ENCODE measurements at regions not wholly inside any gene's neighbourhood (a gene's known extent, or its start where the extent isn't known, plus 50 kb on each side); places are given as distances from the start of the nearest gene placed in this dataset.

- no peaks in the 10 kb centered on the region for H3K27me3 ChIP-seq (ENCODE audit: insufficient read depth, poor library complexity, severe bottlenecking)
- H3K4me3 ChIP-seq (replicated peaks; ENCODE audit: insufficient read depth, low read length), result no peak overlapping the region
- no peak overlapping the region for H3K27ac ChIP-seq (replicated peaks)
- TF ChIP-seq GABPA (IDR thresholded peaks at IDR 0.05; ENCODE audit: low read depth), result no peak
- no peak for TF ChIP-seq POLR2AphosphoS5 (IDR thresholded peaks at IDR 0.05; ENCODE audit: low read depth)
- TF ChIP-seq, protein P1, sequence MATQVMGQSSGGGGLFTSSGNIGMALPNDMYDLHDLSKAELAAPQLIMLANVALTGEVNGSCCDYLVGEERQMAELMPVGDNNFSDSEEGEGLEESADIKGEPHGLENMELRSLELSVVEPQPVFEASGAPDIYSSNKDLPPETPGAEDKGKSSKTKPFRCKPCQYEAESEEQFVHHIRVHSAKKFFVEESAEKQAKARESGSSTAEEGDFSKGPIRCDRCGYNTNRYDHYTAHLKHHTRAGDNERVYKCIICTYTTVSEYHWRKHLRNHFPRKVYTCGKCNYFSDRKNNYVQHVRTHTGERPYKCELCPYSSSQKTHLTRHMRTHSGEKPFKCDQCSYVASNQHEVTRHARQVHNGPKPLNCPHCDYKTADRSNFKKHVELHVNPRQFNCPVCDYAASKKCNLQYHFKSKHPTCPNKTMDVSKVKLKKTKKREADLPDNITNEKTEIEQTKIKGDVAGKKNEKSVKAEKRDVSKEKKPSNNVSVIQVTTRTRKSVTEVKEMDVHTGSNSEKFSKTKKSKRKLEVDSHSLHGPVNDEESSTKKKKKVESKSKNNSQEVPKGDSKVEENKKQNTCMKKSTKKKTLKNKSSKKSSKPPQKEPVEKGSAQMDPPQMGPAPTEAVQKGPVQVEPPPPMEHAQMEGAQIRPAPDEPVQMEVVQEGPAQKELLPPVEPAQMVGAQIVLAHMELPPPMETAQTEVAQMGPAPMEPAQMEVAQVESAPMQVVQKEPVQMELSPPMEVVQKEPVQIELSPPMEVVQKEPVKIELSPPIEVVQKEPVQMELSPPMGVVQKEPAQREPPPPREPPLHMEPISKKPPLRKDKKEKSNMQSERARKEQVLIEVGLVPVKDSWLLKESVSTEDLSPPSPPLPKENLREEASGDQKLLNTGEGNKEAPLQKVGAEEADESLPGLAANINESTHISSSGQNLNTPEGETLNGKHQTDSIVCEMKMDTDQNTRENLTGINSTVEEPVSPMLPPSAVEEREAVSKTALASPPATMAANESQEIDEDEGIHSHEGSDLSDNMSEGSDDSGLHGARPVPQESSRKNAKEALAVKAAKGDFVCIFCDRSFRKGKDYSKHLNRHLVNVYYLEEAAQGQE (IDR thresholded peaks at IDR 0.05; ENCODE audit: insufficient replicate concordance, low read depth), result no peak
- TF ChIP-seq CTCF (IDR thresholded peaks at IDR 0.05; ENCODE audit: insufficient read depth, low read length), result no peak
- no peak for DNase-seq (ENCODE audit: low read depth in 1 of 2, low spot score in 1 of 2)
Observed at GRCh38 chr18:10303171-10303570, 151.3 kb upstream of the APCDD1 start.

GRCh38 chr18:10304853-10305252, 149.6 kb upstream of the APCDD1 start:
- no peak overlapping the region for H3K4me3 ChIP-seq (replicated peaks; ENCODE audit: insufficient read depth, low read length)
- TF ChIP-seq GABPA (IDR thresholded peaks at IDR 0.05; ENCODE audit: low read depth) (no peak), POLR2AphosphoS5 (IDR thresholded peaks at IDR 0.05; ENCODE audit: low read depth) (no peak), SPI1 (IDR thresholded peaks at IDR 0.05; ENCODE audit: borderline replicate concordance, low read depth) (no peak), CTCF (IDR thresholded peaks at IDR 0.05; ENCODE audit: insufficient read depth, low read length) (no peak)
- TF ChIP-seq, protein P1 (IDR thresholded peaks at IDR 0.05; ENCODE audit: insufficient replicate concordance, low read depth), result no peak
- no peak overlapping the region for H3K27ac ChIP-seq (replicated peaks)
- peak in 1 of 2 experiments; percentile 44 for DNase-seq (ENCODE audit: low read depth in 1 of 2, low spot score in 1 of 2)
- H3K27me3 ChIP-seq (ENCODE audit: insufficient read depth, poor library complexity, severe bottlenecking), result no peaks in the 10 kb centered on the region

DNA sequence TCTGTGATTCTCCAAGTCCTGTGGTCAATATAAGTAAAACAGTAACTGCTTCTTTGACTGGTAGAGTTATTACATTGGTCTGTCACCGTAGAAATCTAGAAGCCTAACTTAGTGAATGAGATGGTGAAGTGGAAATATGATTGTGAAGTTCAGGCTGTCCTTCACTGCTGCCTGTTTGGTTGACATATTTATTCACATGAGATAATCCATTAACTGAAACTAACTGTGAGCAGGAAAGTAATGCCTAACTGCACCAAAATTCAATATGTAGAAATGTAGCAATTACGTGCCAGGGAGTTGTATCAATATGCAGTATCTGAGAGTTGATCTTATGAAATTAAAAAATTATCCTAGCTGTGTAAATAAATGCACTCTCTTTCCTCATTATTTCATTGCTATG, 147.7 kb upstream of the APCDD1 start:
- no peak for DNase-seq (ENCODE audit: low read depth in 1 of 2, low spot score in 1 of 2)
- TF ChIP-seq POLR2AphosphoS5 (IDR thresholded peaks at IDR 0.05; ENCODE audit: low read depth), result no peak
- TF ChIP-seq, protein P1 (IDR thresholded peaks at IDR 0.05; ENCODE audit: insufficient replicate concordance, low read depth), result no peak
- TF ChIP-seq CTCF (IDR thresholded peaks at IDR 0.05; ENCODE audit: insufficient read depth, low read length), result no peak
- no peak for TF ChIP-seq SPI1 (IDR thresholded peaks at IDR 0.05; ENCODE audit: borderline replicate concordance, low read depth)
- no peak for TF ChIP-seq GABPA (IDR thresholded peaks at IDR 0.05; ENCODE audit: low read depth)
- Histone ChIP-seq H3K4me3 (replicated peaks; ENCODE audit: insufficient read depth, low read length) (no peak overlapping the region), H3K27ac (replicated peaks) (no peak overlapping the region), H3K27me3 (ENCODE audit: insufficient read depth, poor library complexity, severe bottlenecking) (no peaks in the 10 kb centered on the region)

All from HL-60 (cell line).